Testis (tissue), 2 donors: ENCODE measurements at regions not wholly inside any gene's neighbourhood (a gene's known extent, or its start where the extent isn't known, plus 50 kb on each side); places are given as distances from the start of the nearest gene placed in this dataset.
"Not testable (repeated sequence)": the region's sequence is repeated elsewhere in the genome, so short reads cannot be mapped to it uniquely, and the experiment has no call there.

Source experiments
- DNase-seq: peaks from one replicate; pipeline ENCODE4 v3.0.0-alpha.2; 2019
- H3K27ac ChIP-seq, 2 donors: fragments of 200-600 bp; sonication (generic); one replicate each; pipeline ENCODE4 v1.5.1; 2019
- H3K27me3 ChIP-seq: fragments of 200-600 bp; sonication (generic); one replicate; pipeline ENCODE4 v1.5.1; 2019
- H3K36me3 ChIP-seq: fragments of 200-600 bp; sonication (generic); one replicate; pipeline ENCODE4 v1.5.1; 2017; ENCODE audit warnings: low read depth; ENCODE audit errors: missing control alignments
- H3K4me1 ChIP-seq: fragments of 200-600 bp; sonication (generic); one replicate; pipeline ENCODE4 v1.5.1; 2019
- H3K4me3 ChIP-seq, 2 donors: fragments of 200-600 bp; sonication (generic); one replicate each; pipeline ENCODE4 v1.5.1; 2017 to 2019
- H3K9me3 ChIP-seq: fragments of 200-600 bp; sonication (generic); one replicate; pipeline ENCODE4 v1.5.1; 2017
- POLR2A ChIP-seq: fragments of 450-650 bp; IDR thresholded peaks from one replicate; pipeline ENCODE4 v1.6.1; 2017; ENCODE audit warnings: antibody characterized with exemption, mild to moderate bottlenecking, moderate library complexity
- WGBS, 2 donors: methylation state at CpG; one replicate each; pipeline ENCODE4 v1.1.5; 2018; 5-methylcytosine and 5-hydroxymethylcytosine counted together
- intact Hi-C: fragments of 100-400 bp; cut with DNase I; formaldehyde crosslinking; loops from one replicate; pipeline ENCODE4 v1.15.1; 2023; ENCODE audit warnings: low total_unique reads
- TF ChIP-seq, protein P1 (sequence below), 3 experiments: fragments of 450-650 bp in 2 of 3; fragments of 200-600 bp in 1 of 3; sonication (generic) in 1 of 3; IDR thresholded peaks; one replicate each; pipeline ENCODE4 v1.5.1; 2016 to 2019; ENCODE audit warnings: antibody characterized with exemption in 3 of 3, mild to moderate bottlenecking in 2 of 3, moderate library complexity in 1 of 3

DNA sequence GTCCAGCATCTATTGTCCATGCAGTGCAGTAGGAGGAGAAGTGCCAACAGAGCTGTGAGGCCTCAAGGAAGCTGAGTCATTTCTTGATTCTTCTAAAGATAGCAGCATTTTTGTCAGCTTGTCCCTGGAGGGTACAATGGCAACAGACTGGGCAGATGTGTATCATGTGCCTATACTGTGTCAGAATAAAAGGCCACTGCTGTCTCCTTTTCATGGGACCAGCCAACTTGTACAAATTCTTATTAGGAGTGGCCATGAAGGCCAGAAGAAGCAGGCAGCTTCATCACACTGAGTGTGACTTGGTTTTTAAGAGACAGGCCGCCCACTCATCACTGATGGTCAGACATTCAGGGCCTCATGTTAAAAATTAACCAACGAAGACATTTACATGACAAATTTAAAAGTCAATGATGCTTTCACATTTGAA lies 185.0 kb upstream of the FAM241A start:
- DNase-seq: no peak
- intact Hi-C loops: no loop called here
- WGBS, 2 donors: 87 to 92% methylated on average over 2 of the region's 2 CpGs
- Histone ChIP-seq H3K4me3 (no peak overlapping the region), H3K27me3 (no peaks in the 10 kb centered on the region), H3K4me1 (no peaks in the 10 kb centered on the region), H3K9me3 (no peaks in the 10 kb centered on the region), H3K27ac (no peak overlapping the region), H3K36me3 (no peaks in the 10 kb centered on the region)
- TF ChIP-seq, protein P1, sequence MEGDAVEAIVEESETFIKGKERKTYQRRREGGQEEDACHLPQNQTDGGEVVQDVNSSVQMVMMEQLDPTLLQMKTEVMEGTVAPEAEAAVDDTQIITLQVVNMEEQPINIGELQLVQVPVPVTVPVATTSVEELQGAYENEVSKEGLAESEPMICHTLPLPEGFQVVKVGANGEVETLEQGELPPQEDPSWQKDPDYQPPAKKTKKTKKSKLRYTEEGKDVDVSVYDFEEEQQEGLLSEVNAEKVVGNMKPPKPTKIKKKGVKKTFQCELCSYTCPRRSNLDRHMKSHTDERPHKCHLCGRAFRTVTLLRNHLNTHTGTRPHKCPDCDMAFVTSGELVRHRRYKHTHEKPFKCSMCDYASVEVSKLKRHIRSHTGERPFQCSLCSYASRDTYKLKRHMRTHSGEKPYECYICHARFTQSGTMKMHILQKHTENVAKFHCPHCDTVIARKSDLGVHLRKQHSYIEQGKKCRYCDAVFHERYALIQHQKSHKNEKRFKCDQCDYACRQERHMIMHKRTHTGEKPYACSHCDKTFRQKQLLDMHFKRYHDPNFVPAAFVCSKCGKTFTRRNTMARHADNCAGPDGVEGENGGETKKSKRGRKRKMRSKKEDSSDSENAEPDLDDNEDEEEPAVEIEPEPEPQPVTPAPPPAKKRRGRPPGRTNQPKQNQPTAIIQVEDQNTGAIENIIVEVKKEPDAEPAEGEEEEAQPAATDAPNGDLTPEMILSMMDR (IDR thresholded peaks at IDR 0.05): no peak
- no peak for TF ChIP-seq POLR2A

DNA sequence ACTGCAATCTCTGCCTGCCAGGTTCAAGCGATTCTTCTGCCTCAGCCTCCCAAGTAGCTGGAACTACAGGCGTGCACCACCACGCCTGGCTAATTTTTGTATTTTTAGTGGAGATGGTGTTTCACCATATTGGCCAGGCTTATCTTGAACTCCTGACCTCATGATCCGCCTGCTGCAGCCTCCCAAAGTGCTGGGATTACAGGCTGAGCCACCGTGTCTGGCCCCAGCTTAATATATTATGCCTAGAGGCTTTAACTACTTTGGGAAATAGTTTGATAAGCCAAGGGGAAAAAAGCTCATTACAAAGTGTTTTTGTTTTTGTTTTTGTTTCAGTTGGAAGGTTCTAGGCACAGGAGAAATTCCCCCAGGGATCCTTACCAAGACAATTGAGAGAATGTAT lies 184.2 kb upstream of the FAM241A start:
- H3K27ac ChIP-seq, H3K4me1 ChIP-seq, intact Hi-C loops, DNase-seq, H3K4me3 ChIP-seq, H3K36me3 ChIP-seq, H3K9me3 ChIP-seq, H3K27me3 ChIP-seq: not testable (repeated sequence)
- WGBS, 2 donors: 67 to 81% methylated on average over 5 of the region's 5 CpGs

DNA sequence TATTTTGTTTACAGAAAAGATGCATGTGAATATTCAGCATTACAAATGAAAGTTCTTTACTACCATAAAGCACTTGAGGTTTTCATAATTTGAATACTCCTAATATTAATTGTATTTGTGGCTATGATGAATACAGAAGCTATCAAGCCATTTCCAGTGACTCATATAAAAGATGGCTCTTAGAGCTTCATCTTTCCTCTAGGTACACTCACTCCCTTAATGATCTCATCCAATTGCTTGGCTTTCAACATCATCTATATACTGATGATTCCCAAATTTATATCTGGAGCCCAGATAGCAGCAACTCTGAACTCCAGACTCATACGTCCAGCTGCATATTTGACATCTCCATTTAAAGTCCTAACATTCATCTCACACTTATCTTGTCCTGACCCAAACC lies 183.4 kb upstream of the FAM241A start:
- Histone ChIP-seq H3K9me3 (no peaks in the 10 kb centered on the region), H3K36me3 (no peaks in the 10 kb centered on the region), H3K4me3 (no peak overlapping the region), H3K27ac (no peak overlapping the region), H3K4me1 (no peaks in the 10 kb centered on the region), H3K27me3 (no peaks in the 10 kb centered on the region)
- TF ChIP-seq POLR2A: no peak
- TF ChIP-seq, protein P1 (IDR thresholded peaks at IDR 0.05): no peak
- whole genome bisulfite sequencing, 2 donors: 41 to 53% methylated on average over 1 of the region's 1 CpG
- no peak for DNase-seq
- intact Hi-C loops: no loop called here

DNA sequence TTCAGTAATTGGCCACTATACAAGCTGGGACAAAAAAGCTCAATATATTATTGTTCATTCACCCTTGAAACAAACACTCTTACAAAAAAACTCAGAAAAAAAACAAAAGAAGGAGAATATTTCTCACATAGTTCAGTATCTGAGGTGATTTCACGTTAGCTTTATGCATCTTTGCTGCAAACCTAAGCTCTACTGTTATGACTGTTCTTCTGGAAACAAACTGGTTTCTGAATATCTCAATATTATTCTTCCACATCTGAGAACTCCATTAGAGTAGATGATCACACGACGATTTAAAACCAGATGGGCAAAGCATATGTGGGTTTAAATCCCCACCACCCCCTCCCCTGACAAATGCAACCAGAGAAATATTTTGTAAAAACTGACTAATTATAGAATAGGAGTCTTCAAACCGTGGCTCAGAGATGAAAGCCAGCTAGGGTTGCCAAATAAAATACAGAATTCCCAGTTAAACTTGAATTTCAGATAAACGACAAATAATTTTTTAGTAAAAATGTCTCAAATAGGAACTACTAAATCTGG lies 182.0 kb upstream of the FAM241A start:
- intact Hi-C loops: no loop called here
- DNase-seq: no peak
- no peaks in the 10 kb centered on the region for H3K9me3 ChIP-seq
- H3K4me3 ChIP-seq: no peak overlapping the region
- H3K27ac ChIP-seq: no peak overlapping the region
- TF ChIP-seq, protein P1 (IDR thresholded peaks at IDR 0.05): no peak
- no peak for TF ChIP-seq POLR2A
- WGBS, 2 donors: 57 to 80% methylated on average over 5 of the region's 5 CpGs
- no peaks in the 10 kb centered on the region for H3K27me3 ChIP-seq
- H3K36me3 ChIP-seq: no peaks in the 10 kb centered on the region
- H3K4me1 ChIP-seq: no peaks in the 10 kb centered on the region

DNA sequence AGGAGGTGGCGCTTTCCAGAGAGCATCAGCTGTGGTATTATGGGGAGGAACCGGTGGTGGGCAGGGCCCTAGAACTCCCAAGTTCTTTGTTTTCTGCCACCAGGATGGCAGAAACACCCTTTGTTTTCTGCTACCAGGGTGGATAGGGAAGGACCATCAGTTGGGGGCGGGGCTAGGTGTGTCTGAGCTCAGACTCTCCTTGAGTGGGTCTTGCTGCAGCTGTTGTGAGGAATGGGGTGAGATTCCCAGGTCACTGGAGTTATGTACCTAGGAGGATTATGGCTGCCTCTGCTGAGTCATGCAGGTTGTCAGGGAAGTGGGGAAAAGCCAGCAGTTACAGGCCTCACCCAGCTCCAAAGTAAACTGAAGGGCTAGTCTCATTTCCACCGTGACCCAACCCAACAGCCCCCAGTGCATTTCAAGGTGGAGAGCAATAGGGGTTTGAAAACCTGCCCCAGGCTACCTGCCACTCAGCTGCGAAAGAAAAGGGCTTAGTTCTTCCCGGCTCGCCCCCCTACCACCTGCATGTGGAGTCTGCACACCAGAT lies 167.8 kb upstream of the FAM241A start:
- Histone ChIP-seq H3K36me3 (no peaks in the 10 kb centered on the region), H3K27ac (no peak overlapping the region), H3K9me3 (no peaks in the 10 kb centered on the region), H3K4me3 (no peak overlapping the region), H3K27me3 (no peaks in the 10 kb centered on the region), H3K4me1 (no peaks in the 10 kb centered on the region)
- no peak for DNase-seq
- no peak for TF ChIP-seq POLR2A
- TF ChIP-seq, protein P1 (IDR thresholded peaks at IDR 0.05): no peak
- 92 to 97% methylated on average over 7 of the region's 7 CpGs for WGBS, 2 donors
- intact Hi-C loops: no loop called here
